ENCODE measurements at regions not wholly inside any gene's neighbourhood (a gene's known extent, or its start where the extent isn't known, plus 50 kb on each side); places are given as distances from the start of the nearest gene placed in this dataset.
"Not testable (repeated sequence)": the region's sequence is repeated elsewhere in the genome, so short reads cannot be mapped to it uniquely, and the experiment has no call there.

- H3K27ac ChIP-seq, result peak overlapping the region in 1 of 21 experiments; percentile 7
- H3K4me3 ChIP-seq, result no peak overlapping the region
Measured at GRCh38 chr9:108259917-108260675, 595.7 kb downstream of the ACTL7B start.

- H3K27ac ChIP-seq, result no peak overlapping the region
- H3K4me3 ChIP-seq, result no peak overlapping the region
Measured at GRCh38 chr9:108258640-108259039, 597.1 kb downstream of the ACTL7B start.

- H3K4me3 ChIP-seq, result no peak overlapping the region
- peak overlapping the region in 2 of 21 experiments; percentile 11 to 49 for H3K27ac ChIP-seq
Measured at GRCh38 chr9:108257382-108257781, 598.4 kb downstream of the ACTL7B start.

GRCh38 chr9:108254236-108254635 is 601.5 kb downstream of the ACTL7B start:
- H3K27ac ChIP-seq, result no peak overlapping the region

GRCh38 chr9:108247391-108247790 is 608.4 kb downstream of the ACTL7B start:
- H3K4me3 ChIP-seq, H3K27ac ChIP-seq: not testable (repeated sequence)

More at GRCh38 chr9:108254236-108254635, 601.5 kb downstream of the ACTL7B start:
- H3K4me3 ChIP-seq, result no peak overlapping the region

GRCh38 chr9:108245901-108246300 is 609.9 kb downstream of the ACTL7B start:
- Histone ChIP-seq H3K4me3 (no peak overlapping the region), H3K27ac (no peak overlapping the region)

- no peak overlapping the region for H3K4me3 ChIP-seq
- H3K27ac ChIP-seq, result no peak overlapping the region
Measured at GRCh38 chr9:108245331-108245730, 610.5 kb downstream of the ACTL7B start.

- Histone ChIP-seq H3K4me3 (no peak overlapping the region), H3K27ac (no peak overlapping the region)
Measured at GRCh38 chr9:108244686-108245085, 611.1 kb downstream of the ACTL7B start.

- Histone ChIP-seq H3K4me3 (no peak overlapping the region), H3K27ac (no peak overlapping the region)
Measured at GRCh38 chr9:108241384-108242073, 614.3 kb downstream of the ACTL7B start.

GRCh38 chr9:108239696-108240321 is 616.0 kb downstream of the ACTL7B start:
- Histone ChIP-seq H3K27ac (no peak overlapping the region), H3K4me3 (no peak overlapping the region)

GRCh38 chr9:108235609-108236008 is 620.2 kb downstream of the ACTL7B start:
- Histone ChIP-seq H3K27ac (no peak overlapping the region), H3K4me3 (no peak overlapping the region)

- H3K4me3 ChIP-seq, result no peak overlapping the region
- H3K27ac ChIP-seq, result no peak overlapping the region
Measured at GRCh38 chr9:108234811-108235210, 621.0 kb downstream of the ACTL7B start.

GRCh38 chr9:108225149-108225800 is 630.5 kb downstream of the ACTL7B start:
- H3K27ac ChIP-seq, result no peak overlapping the region

GRCh38 chr9:108224716-108225115 is 631.1 kb downstream of the ACTL7B start:
- Histone ChIP-seq H3K4me3 (no peak overlapping the region), H3K27ac (no peak overlapping the region)

More at GRCh38 chr9:108225149-108225800, 630.5 kb downstream of the ACTL7B start:
- H3K4me3 ChIP-seq, result no peak overlapping the region

- Histone ChIP-seq H3K4me3 (no peak overlapping the region), H3K27ac (no peak overlapping the region)
Measured at GRCh38 chr9:108219664-108220063, 636.1 kb downstream of the ACTL7B start.

- Histone ChIP-seq H3K4me3 (no peak overlapping the region), H3K27ac (no peak overlapping the region)
Measured at GRCh38 chr9:108217431-108218349, 638.1 kb downstream of the ACTL7B start.

- Histone ChIP-seq H3K4me3 (no peak overlapping the region), H3K27ac (no peak overlapping the region)
Measured at GRCh38 chr9:108213511-108213910, 642.3 kb downstream of the ACTL7B start.

- Histone ChIP-seq H3K27ac (no peak overlapping the region), H3K4me3 (no peak overlapping the region)
Measured at GRCh38 chr9:108212184-108212583, 643.6 kb downstream of the ACTL7B start.

- Histone ChIP-seq H3K27ac (no peak overlapping the region), H3K4me3 (no peak overlapping the region)
Measured at GRCh38 chr9:108211411-108211955, 644.3 kb downstream of the ACTL7B start.

Measured in skin epidermis (tissue), 12 donors.